ENCODE measurements at regions not wholly inside any gene's neighbourhood (a gene's known extent, or its start where the extent isn't known, plus 50 kb on each side); places are given as distances from the start of the nearest gene placed in this dataset.

DNA sequence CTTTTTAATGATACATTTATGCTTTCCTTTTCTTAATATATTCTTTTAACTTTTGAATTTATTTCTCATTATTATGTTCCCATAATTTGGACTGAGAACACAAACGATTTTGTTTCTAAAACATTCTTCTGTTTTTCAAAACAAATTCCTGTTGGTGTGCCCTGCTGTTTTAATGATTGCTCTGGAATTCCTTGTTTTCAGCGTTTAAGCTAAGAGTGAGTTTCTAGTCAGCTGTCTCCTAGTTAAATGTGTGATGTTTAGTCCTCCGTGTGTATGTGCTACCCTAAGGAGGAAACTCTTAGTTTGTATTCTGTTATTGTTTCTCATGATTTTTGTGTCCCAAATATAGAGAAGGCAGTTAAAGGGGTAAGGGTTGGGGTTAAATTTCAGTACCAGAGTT is 306.1 kb upstream of the RGS17 start:
- no peak for TF ChIP-seq RAD21 (IDR thresholded peaks at IDR 0.05 in 1 of 2, conservative IDR thresholded peaks at IDR 0.05 in 1 of 2; ENCODE audit: low read depth in 2 of 2, low read length in 2 of 2)
- no peak for TF ChIP-seq CTCF (IDR thresholded peaks at IDR 0.05; ENCODE audit: control extremely low read depth in 1 of 3, insufficient read depth in 1 of 3, low read depth in 1 of 3, low read length in 3 of 3)
- no peak for TF ChIP-seq POLR2A (IDR thresholded peaks at IDR 0.05; ENCODE audit: control extremely low read depth in 1 of 2, low read depth in 2 of 2, low read length in 2 of 2)
- no peak for TF ChIP-seq BRCA1 (IDR thresholded peaks at IDR 0.05; ENCODE audit: low read depth, low read length)
- TF ChIP-seq CREB1 (IDR thresholded peaks at IDR 0.05): no peak
- no peak for TF ChIP-seq KDM5A (IDR thresholded peaks at IDR 0.05; ENCODE audit: low read length)
- no peak for TF ChIP-seq CHD2 (IDR thresholded peaks at IDR 0.05; ENCODE audit: low read length)
- TF ChIP-seq POU5F1 (IDR thresholded peaks at IDR 0.05; ENCODE audit: low read depth, low read length): no peak
- no peak for TF ChIP-seq KDM1A (IDR thresholded peaks at IDR 0.05; ENCODE audit: borderline replicate concordance, low read length)
- no peak for TF ChIP-seq RNF2 (IDR thresholded peaks at IDR 0.05; ENCODE audit: borderline replicate concordance, low read depth, low read length, missing control alignments, poor library complexity, severe bottlenecking)
